GM12875 (cell line): ENCODE measurements at regions not wholly inside any gene's neighbourhood (a gene's known extent, or its start where the extent isn't known, plus 50 kb on each side); places are given as distances from the start of the nearest gene placed in this dataset.

ENCODE experiments used
- H3K4me3 ChIP-seq: one replicate; pipeline ENCODE4 v1.5.1; 2011; ENCODE audit warnings: low read depth, low read length, control low read depth
- TF ChIP-seq, protein P1 (sequence below): IDR thresholded peaks from 2 replicates; pipeline ENCODE4 v1.5.1; 2011; ENCODE audit warnings: low read depth, mild to moderate bottlenecking, control low read depth, inconsistent platforms, low read length, moderate library complexity, borderline replicate concordance; ENCODE audit not compliant: insufficient read depth

DNA sequence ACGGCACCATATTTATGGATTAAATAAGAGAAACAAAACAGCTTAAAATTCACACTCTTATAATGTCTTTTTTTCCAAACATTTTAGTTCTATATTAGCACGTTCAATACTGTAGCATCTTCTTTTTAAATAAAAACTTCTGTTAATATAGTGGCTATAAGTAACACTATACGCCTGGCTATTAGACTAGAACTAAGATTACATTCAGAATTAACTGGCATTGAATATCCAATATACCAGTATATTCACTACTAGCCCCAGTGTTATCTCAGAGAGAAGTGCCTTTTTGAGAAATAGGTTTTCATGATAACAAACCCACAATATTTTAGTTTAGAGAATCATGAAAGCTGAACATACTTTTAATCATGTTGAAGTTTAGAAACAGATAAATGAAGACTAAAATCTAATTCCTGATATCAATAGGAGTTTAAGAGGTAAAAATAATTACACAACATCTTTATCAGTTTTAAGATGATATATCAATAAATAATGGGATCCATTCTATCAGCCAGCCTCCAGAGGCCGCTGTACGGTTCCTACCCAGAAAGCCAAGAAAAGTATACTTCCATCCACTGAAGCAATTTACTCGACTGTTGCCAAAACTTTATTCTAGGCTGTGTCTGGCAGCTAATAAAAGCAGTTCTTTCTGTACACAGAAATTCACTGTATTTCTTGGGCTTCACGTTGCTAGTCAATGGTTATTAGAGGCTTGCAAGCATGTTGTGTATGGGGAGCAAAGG, 1113.4 kb upstream of the MIR17HG start:
- TF ChIP-seq, protein P1, sequence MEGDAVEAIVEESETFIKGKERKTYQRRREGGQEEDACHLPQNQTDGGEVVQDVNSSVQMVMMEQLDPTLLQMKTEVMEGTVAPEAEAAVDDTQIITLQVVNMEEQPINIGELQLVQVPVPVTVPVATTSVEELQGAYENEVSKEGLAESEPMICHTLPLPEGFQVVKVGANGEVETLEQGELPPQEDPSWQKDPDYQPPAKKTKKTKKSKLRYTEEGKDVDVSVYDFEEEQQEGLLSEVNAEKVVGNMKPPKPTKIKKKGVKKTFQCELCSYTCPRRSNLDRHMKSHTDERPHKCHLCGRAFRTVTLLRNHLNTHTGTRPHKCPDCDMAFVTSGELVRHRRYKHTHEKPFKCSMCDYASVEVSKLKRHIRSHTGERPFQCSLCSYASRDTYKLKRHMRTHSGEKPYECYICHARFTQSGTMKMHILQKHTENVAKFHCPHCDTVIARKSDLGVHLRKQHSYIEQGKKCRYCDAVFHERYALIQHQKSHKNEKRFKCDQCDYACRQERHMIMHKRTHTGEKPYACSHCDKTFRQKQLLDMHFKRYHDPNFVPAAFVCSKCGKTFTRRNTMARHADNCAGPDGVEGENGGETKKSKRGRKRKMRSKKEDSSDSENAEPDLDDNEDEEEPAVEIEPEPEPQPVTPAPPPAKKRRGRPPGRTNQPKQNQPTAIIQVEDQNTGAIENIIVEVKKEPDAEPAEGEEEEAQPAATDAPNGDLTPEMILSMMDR = no peak
- no peak overlapping the region for H3K4me3 ChIP-seq

DNA sequence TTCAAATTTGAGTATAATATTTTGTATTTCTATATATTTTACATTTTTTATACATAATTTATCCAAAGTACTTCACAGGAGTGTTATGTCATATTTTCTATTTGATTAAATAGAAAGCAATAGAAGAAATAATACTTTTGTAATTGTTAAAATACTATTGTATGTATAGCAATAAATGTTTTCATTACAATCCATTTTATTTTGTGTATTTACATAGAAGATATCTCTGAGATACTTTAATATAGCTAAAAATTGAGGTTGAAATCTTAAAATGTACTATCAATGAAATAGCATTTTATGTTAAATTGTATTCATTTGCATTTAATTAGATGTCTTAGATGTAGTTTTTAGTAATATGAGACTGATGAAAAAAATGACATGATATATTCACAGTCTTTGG, 1109.6 kb upstream of the MIR17HG start:
- no peak overlapping the region for H3K4me3 ChIP-seq

DNA sequence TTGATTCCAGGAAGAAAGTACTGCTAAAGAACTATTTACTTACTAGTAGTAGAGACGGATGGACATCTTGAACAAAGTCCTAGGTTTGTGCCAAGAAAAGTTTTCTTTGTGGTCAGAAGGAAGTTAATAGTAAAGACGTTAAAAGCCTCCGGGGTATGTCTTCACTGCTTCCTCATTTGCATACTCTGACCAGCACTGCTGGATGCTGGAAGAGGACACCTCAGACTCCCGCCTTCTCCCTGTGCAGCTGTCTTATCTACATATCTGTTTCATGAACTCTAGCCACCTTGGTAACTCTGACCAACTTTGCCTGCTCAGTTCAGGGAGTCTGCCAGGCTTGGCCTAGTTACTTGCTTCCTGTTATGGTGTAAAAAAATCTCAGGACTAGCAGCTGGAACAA, 1109.1 kb upstream of the MIR17HG start:
- TF ChIP-seq, protein P1 = no peak
- H3K4me3 ChIP-seq = no peak overlapping the region

More for the DNA sequence above, 1109.6 kb upstream of the MIR17HG start:
- TF ChIP-seq, protein P1 = no peak

DNA sequence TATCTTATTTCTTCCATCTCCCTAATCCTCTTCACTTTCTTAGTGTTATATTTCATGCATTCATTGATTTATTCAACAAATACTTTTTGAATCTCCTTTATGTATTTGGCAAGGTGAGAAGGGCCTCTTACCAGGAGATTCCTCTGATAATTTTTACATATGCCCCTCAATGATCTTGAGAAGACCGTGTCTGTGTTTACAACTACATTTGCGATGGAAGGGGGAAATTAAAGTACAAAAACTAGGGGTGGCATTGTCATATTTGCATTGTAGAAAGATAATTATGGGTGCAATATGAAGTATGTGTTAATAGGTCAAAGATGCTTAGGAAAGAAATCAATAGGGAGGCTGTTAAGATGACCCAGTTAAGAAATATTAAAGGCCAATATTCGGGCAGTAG, 1108.4 kb upstream of the MIR17HG start:
- no peak overlapping the region for H3K4me3 ChIP-seq
- TF ChIP-seq, protein P1 = no peak

DNA sequence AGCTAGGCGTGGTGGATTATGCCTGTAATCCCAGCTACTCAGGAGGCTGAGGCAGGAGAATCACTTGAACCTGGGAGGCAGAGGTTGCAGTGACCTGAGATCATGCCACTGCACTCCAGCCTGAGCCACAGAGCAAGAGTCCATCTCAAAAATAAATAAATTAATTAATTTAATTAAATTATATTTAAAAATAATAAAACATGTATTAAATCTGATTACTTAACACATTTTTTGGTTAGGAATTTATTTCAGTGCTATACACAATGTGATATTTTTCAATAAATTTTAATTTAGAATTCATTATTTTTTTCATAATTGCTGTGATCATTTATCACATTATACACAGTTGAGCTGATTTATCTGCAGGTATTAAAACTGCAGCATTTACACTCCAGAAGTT, 1101.5 kb upstream of the MIR17HG start:
- no peak overlapping the region for H3K4me3 ChIP-seq
- TF ChIP-seq, protein P1 = no peak

DNA sequence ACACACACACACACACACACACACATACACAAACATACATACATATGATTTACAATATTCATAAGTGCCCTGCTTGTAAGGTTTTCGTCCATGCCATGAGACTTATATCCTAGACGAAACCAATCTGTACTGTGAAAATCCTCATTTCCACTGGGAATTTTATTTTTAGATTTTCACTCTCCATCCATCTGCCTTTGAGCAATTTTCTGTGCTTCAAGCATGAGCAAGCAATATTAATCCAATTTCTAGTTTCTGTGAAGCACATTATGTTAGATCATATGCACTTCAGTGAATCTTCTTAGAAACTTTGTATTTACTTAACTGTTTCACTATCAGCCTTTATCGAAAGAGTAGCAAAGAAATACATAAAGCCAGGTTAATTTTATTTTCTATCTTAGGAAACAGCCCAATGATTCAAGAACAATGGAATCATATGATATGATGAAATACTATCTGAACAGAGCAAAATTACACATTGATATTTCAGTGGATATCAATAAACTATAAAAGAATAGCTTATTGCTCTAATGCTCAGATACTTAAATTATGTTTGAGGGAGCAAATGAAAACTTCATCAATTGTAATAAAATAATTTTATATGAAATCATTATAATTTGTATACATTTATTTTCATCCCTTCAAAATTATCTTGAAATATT, 1100.7 kb upstream of the MIR17HG start:
- TF ChIP-seq, protein P1 = no peak
- H3K4me3 ChIP-seq = no peak overlapping the region

DNA sequence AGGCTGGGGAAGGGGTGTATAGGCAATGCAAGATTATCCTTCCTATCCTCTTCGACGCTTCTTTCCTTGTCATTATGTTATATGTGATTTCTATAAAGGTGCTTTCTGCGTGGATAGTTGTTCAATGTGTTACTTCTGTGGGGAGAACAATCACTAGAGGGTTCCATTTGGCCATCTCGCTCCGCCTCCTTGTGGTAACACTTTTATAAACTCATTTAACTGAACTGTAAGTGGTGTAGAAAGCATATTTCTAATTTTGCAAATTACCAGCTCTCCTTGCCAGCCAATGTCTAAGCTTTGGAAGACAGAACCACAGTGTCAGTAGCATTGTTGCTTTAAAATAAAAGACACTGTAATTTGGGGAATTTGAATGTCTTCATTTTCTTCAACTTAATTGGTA, 1093.7 kb upstream of the MIR17HG start:
- TF ChIP-seq, protein P1 = no peak
- H3K4me3 ChIP-seq = no peak overlapping the region
